ENCODE measurements at regions not wholly inside any gene's neighbourhood (a gene's known extent, or its start where the extent isn't known, plus 50 kb on each side); places are given as distances from the start of the nearest gene placed in this dataset.
"Not testable (repeated sequence)": the region's sequence is repeated elsewhere in the genome, so short reads cannot be mapped to it uniquely, and the experiment has no call there.

DNA sequence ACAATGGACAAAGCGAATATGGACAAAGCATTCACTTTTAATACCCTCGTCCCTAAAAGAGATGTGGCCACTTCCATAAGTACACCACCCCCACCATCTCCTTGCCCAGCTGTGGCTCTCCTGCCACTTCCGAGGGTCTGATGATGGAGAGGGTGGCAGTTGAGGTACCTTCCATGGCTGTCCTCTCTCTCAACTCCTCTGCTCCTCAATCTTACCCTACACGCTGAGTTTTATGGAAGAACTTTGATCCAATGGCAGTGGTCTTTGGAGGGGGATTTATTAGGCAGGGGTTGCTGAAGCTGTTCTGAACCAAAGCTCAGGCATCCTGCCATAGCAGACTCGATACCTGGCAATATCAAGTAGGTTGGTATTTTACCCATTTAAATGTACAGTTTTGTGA lies 413.0 kb downstream of the TSHZ3 start:
- no peak for DNase-seq

DNA sequence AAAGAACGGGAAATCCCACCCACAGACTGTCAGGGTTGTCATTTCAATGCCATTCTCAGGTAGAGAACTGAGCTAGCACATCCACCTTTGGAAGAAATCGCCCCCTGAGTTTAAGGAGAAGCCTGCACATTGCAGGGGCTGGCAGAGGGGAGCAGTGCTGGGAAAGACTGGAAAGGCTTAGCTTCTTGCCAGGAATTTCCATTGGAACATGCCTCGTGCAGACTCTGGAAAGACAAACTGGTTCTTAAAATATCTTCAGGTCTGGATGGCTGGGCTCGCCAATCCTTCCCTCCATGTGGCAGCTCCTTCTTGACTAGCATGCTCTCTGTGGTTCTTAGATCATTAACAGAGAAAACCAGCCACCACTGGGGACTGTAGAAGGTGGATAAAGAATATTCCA lies 414.1 kb downstream of the TSHZ3 start:
- DNase-seq, result no peak

DNA sequence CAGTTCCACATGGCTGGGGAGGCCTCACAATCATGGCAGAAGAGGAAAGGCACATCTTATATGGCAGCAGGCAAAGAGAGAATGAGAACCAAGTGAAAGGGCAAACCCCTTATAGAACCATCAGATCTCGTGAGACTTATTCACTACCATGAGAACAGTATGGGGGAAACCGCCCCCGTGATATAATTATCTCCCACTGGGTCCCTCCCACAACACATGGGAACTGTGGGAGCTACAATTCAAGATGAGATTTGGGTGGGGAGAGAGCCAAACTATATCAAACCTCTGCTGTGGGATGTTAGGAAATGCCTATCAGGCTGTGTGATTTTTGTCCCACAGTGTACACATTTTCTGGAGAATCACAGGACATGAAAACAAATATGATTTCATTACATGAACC lies 415.8 kb downstream of the TSHZ3 start:
- DNase-seq, result not testable (repeated sequence)

DNA sequence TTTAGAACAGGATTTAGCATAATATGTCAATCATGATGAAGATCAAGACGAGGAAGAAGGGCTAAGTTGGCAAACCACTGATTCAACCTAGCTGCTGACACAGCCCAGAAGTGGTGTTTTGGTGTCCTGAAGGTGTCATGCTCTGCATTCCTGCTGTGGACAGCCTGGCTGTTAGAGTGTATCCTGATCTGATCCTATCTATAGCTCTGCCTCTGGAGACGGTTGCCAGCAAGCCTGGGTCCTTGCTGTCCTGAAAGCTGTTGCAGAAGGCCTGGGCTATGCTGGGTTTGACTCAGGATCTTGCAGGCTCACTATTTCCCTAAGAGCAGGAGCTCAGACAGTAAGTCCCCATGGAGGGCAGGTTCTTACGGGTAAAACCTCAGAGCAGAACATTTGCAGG lies 416.4 kb downstream of the TSHZ3 start:
- no peak for DNase-seq

DNA sequence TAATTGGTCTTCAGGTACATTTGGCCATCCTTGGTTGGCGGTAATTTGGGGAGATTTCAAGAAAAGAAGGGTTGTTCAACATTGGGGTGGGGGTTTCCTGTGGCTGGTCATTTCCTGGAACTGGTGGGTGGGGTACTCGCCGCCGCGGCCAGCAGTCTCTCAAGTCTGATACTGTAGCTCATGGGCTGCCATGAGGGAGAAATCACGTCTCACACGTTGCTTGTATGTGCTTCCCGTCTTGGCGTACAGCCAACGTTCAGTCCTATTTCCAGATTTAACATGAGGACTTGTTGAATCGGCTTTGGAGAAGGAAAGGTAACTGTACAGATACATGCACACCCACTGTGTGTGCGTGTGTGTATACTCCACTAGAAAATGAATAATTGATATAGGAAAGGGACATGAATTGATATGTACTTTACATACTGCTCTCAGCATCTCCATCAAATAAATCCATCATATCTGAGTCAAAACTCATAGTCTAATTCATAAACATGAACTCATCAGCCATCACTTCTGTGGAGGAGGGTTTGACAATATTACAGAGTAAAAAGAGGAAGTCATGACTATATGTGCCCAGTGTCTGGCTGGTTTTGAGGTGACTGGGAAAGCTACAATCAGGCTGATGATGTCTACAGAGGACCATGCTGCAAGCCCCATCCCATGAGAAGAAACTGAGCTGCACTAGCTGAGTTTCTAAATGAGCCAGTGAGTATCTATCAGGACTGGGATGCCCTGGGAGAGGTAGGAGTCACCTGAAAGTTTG lies 418.1 kb downstream of the TSHZ3 start:
- no peak for DNase-seq

DNA sequence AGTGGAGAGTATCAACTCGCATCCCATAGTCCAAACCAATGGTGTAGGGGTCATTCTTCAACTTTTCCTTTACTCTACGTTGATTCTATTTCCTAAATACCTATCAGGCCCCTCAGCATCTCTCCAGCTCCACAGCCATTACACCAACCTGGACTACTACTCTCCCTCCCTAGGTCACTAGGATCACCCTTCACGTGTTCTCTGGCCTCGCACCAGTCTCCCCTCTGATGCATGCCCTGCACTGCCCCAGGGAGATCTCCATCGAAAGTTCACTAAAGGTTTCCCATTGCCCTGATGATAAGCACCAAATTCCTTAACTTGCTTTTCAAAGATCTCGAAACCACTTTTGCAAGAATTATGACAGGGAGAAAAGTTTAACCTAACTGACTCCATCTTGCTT lies 421.5 kb downstream of the TSHZ3 start:
- no peak for DNase-seq

DNA sequence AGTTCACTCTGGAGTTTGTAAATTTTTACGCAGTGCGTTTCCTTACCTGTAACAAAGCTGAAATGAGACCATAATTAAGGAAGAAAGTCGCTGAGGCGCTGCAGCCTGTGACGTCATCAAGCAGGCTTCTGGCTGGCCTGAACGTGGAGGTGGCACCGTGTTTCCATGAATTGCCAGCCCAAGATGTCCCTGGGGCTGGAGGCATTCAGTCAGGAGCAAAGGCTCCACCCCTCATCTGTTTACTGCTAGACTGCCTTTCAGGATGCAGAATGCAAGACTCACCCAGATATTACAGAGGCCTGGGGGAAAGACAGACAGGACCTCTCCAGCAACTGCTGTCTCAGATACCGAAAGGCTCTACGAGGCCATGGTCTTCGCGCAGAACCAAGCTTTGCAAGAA lies 424.6 kb downstream of the TSHZ3 start:
- DNase-seq, result no peak

DNA sequence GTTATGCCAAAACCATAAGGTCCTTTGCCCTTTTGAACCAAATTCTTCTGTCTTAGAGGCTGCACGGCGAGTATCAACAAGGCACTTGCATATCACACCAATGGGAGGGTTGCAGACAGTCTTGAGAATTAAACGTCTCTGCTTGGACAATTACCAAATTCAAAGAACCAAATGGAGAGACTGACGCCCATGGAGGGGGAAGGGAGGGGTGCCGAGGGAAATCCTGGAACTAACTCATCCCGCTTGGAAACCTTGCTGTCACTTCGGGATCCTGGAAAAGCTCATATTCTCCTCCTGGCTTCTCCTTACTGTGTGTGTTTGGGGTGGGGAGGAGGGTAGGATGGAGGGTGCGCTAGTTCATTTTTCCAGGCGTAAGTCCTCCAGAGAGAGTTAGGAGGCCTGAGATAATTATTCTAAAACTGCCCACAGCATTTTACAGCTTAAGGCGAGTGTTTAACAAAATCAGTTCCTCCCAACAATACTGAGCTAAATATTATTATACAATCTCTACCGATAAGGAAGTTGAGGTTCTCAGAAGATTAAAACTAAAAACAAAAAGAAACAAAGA lies 425.1 kb downstream of the TSHZ3 start:
- DNase-seq, result no peak

DNA sequence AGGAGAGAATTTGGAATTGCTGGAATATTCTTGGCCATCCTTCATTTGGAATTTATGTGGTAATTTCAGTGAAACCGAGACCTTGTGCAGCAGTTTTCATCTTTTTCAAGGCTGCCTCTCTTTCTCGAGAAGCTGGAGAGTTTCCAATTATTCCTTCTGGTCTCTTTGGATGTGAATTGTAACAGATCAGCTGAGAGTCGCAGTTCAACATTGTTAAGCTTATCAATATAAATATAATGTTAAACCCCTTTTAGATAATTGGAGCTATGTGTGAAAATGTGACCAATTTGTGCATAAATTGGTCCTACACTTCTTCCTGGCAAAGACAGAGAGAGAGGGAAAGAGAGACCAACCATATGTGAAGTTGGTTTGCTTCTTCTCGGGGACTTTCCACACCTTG lies 425.6 kb downstream of the TSHZ3 start:
- DNase-seq, result no peak

DNA sequence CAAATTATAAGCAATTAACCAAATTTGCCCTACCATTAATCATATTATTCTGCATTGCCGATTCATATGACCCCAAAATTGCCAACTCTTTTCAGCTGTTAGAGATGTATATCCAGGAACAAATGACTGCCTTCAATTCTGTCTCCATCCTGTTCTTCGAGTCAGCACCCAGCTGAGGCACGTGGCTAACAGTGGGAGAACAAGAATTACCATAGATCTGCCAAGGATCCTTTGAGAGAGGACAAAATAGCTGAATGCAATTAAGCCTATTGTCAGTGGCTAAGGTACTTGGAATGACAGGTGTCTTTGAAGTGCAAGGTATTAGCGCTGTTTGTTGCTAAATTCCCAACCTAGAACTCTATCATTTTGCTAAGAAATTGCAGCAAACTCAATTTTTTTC lies 426.1 kb downstream of the TSHZ3 start:
- no peak for DNase-seq

DNA sequence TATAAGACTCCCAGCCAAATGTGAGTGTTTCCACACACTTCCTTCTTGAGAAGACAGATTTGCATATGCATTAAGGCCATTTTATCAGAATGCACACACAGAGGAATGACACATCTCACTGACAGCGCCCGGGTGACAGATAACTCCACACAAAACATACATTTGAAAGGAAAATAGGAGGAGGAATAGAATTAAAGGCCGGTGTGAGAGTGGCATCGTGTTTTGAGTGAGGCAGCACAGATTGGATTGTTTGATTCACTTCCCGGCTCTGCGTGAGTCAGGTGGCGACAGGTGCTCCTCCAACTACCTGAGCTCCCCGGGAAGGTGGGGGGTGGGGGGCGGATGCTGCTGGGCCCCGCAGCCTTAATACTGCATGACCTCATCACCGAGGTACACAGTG lies 429.0 kb downstream of the TSHZ3 start:
- no peak for DNase-seq

DNA sequence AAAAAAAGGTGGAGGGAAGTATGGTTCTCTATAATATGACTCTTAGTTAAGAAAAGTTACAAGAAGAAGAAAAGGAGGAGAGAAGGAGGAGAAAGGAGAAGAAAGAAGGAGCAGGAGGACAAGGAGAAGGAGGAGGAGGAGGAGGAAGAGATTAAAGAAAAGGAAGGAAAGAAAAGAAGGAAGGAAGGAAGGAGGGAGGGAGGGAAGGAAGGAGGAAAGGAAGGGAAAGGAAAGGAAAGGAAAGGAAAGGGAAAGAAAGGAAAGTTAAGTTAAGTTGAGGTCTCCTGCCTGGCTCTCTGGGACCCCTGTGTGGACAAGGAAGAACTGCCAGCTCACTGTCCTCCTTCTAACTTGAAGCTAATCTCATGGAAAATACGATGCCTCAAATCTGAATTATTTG lies 429.5 kb downstream of the TSHZ3 start:
- DNase-seq, result no peak

DNA sequence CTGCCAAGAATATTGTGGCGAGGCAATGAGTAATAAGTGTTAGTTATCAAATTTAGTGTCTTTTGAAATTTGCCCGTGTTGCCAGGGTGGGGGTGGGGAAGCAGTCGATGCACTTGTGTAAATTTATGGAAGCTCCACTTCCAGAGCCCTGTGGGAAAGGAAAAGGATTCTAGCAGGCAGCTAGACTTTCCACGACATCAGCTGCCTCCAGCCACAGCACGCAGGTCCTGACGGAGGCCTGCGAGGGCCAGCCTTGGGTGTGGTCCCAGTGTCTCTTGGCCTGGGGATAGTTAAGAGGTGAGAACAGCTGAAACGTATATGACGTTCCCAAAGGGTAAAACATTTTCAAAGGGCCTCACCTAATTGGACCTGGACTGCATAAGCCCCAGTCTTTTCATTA lies 433.0 kb downstream of the TSHZ3 start:
- DNase-seq, result no peak

DNA sequence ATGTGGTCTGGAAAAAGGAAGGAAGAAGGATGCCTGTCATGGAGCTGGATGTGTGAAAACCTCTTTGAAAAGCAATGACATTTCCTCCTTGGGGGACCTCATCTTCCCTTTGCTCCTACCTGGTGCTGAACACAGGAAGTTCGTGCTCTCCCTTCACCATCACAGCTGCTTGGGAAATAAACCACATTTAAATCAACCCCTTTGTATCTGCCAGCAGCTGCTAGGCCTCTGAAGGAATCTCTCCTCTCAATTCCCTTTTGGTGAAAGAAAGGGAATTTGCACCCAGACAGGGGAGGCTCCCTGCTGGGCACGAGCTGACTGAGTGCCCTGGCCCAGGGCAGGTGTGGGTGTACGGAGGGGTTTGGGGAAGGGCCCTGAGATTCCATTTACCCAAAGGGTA lies 437.7 kb downstream of the TSHZ3 start:
- DNase-seq, result no peak

DNA sequence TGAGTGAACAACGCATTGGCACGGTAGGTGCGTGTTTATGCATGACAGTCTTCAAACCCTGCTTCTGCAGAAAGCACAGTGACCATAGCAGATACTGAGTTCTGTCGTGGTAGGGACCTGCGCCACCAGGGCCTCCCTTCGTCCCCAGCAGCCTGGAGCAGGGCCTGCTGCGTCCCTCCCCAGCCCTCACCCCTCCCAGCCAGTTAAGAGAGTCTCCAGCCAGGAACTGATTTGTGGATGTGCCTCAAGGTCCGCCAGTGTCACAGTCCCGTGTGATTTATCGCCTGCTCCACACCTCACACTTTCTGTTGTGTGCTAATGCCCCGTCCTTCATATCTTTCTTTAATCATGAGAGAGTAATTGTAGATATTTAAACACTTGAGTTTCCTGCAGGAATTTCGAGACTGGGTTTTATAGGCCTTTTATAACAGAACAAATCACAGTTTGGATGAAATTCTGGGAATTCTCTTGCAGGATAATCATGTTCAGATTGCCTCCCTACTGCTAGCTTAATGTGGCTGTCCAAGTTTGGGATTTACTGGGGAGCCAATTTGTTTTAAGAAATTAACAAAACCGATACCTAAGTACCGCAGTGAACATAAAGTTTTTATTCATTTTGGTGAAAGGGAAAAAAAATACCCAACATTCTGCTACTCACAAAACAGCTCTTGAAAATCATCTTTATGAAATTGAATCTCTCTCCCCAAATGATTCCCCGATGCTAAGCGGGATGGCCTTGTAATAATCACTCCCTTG lies 438.6 kb downstream of the TSHZ3 start:
- no peak for DNase-seq

DNA sequence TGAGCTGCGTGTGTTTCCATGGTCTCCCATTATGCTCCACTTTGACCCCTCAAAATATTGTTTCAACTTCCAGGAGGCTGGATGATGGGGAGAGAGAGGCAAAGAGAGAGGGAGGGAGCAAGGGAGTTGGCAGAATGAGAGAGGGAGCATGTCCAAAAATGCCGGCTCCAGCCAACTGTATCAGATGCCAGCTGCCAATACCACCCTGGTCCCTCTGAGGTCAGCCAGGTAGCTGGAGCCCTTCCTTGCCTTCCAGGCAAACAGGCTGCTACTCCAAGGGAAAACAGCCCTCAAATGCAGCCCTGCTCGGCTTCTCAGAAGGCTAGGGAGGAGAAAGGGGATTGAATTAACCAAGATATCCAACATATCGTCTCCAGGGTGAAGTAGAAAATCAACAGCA lies 440.0 kb downstream of the TSHZ3 start:
- DNase-seq, result no peak

DNA sequence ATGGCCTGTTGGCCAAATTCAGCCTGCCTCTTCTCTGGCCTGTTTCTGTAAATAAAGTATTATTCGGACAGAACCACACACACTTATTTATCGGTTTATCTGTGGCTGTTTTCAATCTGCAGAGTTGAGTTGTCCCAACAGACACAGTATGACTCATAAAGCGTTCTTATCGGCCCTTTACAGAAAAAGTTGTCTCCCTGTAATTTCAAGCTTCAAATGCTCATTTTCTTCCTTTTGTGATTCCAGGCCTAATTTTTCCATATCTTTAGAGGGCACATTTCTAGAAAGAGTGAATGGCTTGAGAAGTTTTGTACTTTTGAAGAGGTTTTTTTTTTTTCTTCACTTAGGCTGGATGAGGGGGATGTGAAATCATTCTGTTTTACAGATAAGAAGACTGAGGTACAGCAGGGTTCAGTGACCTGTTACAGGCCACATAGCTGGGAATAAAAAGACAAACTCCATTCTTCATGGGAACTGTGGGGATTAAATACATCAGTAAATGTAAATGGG lies 440.9 kb downstream of the TSHZ3 start:
- DNase-seq, result no peak

DNA sequence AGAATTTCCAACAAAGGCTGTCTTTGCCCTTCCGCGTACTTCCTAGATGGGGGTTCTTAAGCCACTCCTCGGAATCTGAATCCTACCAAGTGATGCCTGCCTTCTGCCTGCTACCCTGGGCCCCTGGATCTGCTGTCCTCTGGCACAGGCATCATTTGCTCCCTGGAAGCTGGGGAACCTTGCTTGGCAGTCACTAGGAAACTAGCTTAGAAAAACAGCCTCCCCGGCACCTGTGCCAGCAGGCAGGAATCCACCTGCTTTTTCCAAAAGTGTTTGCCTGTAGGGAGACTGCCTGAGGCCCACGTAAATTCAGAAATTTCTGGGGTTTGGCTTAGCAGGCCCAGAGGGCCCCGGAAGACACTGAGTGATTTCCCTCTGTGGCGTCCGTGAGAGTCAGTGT lies 442.4 kb downstream of the TSHZ3 start:
- DNase-seq, result no peak

DNA sequence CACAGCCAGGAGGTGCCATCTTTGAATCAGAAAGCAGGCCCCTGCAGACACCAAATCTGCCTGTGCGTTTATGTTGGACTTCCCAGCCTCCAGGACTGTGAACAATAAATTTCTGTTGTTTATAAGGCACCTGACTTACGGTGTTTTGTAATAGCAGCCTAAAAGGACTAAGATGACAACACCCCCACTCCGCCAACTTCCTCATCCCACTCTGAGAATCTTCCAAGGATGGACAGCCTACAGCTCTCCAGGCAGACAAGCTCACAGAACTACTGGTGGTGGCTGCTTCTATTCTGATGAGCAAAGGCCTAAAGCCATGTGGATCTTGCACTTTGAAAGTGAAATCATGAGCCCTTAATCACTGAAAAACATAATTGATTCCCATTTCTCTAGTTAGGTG lies 449.2 kb downstream of the TSHZ3 start:
- no peak for DNase-seq

DNA sequence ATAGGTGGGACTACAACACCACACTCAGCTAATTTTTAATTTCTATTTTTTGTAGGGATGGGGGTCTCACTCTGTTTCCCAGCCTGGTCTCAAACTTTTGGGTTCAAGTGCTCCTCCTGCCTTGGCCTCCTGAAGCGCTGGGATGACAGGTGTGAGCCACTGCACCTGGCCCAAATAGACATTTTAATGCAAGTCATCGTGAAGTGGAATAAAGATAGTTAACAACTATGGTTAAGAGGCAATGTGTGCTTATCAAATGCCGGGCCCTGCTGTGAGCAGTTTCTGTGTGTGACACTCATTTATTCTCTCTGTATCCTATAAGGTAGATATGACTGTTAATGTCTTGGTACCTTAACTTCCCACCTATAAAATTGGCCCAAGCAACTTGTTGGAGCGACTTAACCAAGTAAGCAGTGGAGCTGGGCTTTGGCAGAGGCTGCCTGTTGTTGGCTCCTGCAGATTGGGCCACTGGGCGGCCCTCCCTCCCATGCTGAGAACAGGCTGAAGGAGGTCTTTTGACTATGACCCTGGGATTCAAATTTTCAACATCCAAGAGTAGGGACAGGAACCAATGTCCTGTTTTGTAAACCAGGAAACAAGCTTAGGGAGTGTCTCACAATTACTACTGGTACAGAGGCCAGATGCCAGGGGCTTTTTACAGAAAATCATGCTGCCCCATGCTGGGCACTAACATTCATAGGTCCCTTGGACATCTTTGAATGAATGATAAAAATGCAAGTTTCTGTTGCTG lies 450.7 kb downstream of the TSHZ3 start:
- DNase-seq, result no peak

DNA sequence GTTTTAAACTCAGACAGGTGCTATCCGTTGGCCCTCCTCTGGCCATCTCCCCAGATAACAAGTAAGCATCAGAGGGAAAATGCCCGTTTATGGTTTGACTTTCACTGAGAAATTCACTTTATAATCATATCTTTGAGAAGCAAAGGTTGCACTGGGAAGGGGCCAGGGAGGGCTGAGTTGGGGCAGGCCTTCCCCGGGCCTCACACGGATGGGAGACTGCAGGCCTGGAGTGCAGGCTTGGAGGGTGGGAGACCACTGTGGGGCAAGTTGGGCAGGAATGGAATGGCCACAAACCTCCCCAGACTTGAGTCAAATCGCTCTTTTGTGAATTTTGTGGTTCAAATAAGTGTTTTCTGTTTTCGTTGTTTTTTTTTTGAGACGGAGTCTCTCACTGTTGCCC lies 451.7 kb downstream of the TSHZ3 start:
- DNase-seq, result no peak

DNA sequence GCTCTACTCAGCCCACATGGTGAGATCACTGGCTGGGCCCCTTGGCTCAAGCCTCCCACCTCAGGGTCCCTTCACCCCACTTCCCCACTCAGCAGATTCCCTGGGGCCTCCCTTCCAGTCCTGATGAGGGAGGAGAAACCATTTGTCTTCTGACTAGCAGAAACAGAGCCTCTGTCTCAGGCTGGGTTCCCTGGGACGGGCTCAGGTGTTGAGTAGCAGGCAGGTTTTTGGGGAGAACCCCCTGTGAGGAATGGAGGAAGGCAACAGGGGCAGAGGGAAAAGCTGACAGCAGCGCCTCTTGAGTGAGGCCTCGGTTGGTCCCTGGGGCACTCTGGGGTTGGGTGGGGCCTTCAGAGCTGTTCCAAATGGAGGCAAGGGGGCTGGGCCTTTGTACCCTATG lies 452.2 kb downstream of the TSHZ3 start:
- no peak for DNase-seq

DNA sequence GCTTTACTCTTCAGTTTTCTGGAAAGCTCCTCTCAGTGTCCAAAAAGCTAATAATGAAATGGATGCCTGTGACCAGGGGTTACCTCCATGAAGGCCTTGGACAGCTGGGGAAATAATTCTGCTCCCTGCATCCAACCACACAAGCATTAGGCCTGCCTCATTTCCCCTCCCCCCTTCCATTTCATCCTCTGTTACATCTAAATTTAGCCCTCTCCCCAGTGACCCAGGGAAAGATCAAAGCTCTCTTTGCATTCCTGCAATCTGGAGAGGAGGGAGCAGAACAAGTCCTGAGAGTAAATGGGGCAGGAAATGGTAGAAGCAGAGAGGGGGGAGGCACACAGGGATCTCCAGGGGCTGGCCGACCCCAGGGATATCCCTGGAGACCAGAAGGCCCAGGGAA lies 452.7 kb downstream of the TSHZ3 start:
- DNase-seq, result no peak
